ENCODE measurements at regions not wholly inside any gene's neighbourhood (a gene's known extent, or its start where the extent isn't known, plus 50 kb on each side); places are given as distances from the start of the nearest gene placed in this dataset.

DNA sequence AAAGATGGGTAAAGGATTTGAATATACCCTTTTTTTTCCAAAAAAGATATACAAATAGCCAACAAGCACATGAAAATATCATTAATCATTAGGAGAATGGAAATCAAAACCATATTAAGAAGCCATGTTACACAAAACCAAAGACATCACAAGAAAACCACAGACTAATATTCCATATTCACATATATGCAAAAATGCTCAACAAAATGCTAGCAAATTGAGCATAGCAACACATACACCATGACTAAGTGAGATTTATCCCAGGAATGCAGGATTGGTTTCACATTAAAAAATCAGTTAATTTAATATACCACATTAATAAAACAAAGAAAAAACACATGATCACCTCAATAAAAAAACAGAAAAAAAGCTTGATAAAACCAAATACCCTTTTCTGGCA, 84.7 kb upstream of the LMNTD1 start:
- TF ChIP-seq, protein P1, sequence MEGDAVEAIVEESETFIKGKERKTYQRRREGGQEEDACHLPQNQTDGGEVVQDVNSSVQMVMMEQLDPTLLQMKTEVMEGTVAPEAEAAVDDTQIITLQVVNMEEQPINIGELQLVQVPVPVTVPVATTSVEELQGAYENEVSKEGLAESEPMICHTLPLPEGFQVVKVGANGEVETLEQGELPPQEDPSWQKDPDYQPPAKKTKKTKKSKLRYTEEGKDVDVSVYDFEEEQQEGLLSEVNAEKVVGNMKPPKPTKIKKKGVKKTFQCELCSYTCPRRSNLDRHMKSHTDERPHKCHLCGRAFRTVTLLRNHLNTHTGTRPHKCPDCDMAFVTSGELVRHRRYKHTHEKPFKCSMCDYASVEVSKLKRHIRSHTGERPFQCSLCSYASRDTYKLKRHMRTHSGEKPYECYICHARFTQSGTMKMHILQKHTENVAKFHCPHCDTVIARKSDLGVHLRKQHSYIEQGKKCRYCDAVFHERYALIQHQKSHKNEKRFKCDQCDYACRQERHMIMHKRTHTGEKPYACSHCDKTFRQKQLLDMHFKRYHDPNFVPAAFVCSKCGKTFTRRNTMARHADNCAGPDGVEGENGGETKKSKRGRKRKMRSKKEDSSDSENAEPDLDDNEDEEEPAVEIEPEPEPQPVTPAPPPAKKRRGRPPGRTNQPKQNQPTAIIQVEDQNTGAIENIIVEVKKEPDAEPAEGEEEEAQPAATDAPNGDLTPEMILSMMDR (IDR thresholded peaks at IDR 0.05; ENCODE audit: borderline replicate concordance, extremely low read depth, low read length, poor library complexity, severe bottlenecking), result no peak
- no peak for TF ChIP-seq EZH2 (IDR thresholded peaks at IDR 0.05; ENCODE audit: borderline replicate concordance, low read depth, low read length, severe bottlenecking)

All from DND-41 (cell line).